ENCODE measurements at regions not wholly inside any gene's neighbourhood (a gene's known extent, or its start where the extent isn't known, plus 50 kb on each side); places are given as distances from the start of the nearest gene placed in this dataset.

DNA sequence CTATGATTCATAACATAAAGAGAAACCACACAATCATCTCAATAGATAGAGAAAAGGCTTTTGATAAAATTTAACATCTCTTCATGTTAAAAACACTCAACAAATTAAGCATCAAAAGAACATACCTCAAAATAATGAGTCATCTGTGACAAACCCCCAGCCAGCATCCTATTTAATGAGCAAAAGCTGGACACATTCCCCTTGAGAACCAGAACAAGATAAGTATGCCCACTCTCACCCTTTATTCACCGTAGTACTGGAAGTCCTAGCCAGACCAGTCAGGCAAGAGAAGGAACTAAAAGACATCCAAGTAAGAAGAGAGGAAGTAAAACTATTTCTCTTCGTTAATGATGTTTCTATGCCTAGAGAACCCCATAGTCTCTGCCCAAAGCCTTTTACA lies 507.2 kb downstream of the PABPC4L start:
- no peaks in the 10 kb centered on the region for H3K4me1 ChIP-seq
- no peak for ATAC-seq
- H3K27ac ChIP-seq, result no peak overlapping the region
- no peaks in the 10 kb centered on the region for H3K27me3 ChIP-seq
- no peak for DNase-seq
- H3K36me3 ChIP-seq, result no peaks in the 10 kb centered on the region
- no peak for TF ChIP-seq POLR2A (IDR thresholded peaks at IDR 0.05)
- TF ChIP-seq, protein P1, sequence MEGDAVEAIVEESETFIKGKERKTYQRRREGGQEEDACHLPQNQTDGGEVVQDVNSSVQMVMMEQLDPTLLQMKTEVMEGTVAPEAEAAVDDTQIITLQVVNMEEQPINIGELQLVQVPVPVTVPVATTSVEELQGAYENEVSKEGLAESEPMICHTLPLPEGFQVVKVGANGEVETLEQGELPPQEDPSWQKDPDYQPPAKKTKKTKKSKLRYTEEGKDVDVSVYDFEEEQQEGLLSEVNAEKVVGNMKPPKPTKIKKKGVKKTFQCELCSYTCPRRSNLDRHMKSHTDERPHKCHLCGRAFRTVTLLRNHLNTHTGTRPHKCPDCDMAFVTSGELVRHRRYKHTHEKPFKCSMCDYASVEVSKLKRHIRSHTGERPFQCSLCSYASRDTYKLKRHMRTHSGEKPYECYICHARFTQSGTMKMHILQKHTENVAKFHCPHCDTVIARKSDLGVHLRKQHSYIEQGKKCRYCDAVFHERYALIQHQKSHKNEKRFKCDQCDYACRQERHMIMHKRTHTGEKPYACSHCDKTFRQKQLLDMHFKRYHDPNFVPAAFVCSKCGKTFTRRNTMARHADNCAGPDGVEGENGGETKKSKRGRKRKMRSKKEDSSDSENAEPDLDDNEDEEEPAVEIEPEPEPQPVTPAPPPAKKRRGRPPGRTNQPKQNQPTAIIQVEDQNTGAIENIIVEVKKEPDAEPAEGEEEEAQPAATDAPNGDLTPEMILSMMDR (IDR thresholded peaks at IDR 0.05), result no peak
- H3K4me3 ChIP-seq, result no peak overlapping the region
- 59 to 68% (median 63%) methylated on average over 2 of the region's 2 CpGs for WGBS, 4 donors
- H3K9me3 ChIP-seq, result peaks cover 0 to 7% (median 0%) of the 10 kb centered on the region in 12 donors
- intact Hi-C loops (cut with DNase I), result no loop called here

DNA sequence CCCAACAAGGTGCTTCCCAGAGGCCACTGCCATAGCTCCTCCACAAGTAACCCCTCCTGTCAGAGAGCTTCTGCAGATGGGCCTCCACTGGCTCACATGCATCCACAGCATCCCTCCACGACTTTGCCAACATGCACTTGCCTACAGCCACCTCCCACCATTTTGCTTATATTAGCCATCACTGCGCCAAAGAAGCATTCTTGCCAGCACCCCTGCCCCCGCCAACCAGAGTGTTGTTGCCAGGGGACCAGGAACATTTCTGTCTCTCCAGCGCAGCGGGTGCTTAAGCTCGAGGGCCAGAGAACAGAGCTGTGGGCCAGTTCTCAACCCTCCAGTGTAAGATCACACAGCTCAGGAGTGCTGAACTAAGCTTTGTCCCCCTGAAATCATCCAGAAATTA lies 517.6 kb downstream of the PABPC4L start:
- no peaks in the 10 kb centered on the region for H3K27me3 ChIP-seq
- whole genome bisulfite sequencing, 4 donors, result 76 to 83% (median 79%) methylated on average over 5 to 6 of the region's 6 CpGs
- no peak for ATAC-seq

DNA sequence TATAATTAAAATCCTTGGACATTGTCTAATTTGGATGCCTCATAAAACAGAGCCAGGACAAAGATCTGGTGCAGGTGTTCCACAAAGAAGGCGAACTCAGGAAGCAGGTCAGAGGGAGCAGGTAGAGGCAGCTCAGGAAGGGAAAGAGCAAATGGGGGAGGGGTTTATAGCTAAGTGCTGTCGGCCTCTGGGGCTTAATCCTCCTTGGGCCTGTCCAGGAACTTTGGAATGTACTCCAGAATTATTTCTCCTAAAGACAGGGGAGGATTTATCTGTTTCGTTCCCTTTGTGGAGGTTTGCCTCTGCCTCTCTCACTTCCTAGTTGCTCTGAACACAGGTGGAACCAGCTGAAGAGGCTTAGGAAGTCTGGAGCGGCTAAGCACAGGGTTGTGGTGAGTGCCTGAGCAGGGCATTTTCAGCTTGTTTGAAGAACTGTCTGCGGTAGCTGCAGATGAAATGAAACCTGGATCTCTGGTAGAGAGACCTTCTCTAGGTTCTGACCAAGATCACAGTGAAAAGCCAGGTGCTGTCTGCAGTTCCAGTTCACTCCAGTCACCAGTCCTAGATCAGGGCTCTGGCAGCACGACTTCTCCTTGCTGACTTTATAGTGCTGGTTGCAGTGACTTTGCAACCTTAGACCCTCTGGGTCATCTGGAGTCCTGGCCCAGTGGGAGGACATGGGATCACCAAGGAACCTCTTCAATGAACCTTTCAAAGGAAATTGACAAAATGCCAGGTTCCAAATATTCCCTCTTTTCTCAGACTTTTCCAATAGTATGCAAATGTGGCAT lies 519.2 kb downstream of the PCDH10 start:
- no peak overlapping the region for H3K27ac ChIP-seq
- no peaks in the 10 kb centered on the region for H3K27me3 ChIP-seq
- no peak overlapping the region for H3K4me3 ChIP-seq
- DNase-seq, result no peak
- ATAC-seq, result no peak
- intact Hi-C loops (cut with DNase I), result no loop called here
- no peaks in the 10 kb centered on the region for H3K4me1 ChIP-seq
- no peaks in the 10 kb centered on the region for H3K36me3 ChIP-seq
- TF ChIP-seq POLR2A (IDR thresholded peaks at IDR 0.05), result no peak
- TF ChIP-seq, protein P1 (IDR thresholded peaks at IDR 0.05), result no peak
- H3K9me3 ChIP-seq, result peaks cover 0 to 6% (median 0%) of the 10 kb centered on the region in 12 donors
- WGBS, 4 donors, result 53 to 64% (median 58%) methylated on average over 6 of the region's 6 CpGs

More for the DNA sequence above, 517.6 kb downstream of the PABPC4L start:
- Histone ChIP-seq H3K4me1 (no peaks in the 10 kb centered on the region), H3K36me3 (no peaks in the 10 kb centered on the region), H3K9me3 (peaks cover 0 to 6% (median 0%) of the 10 kb centered on the region in 12 donors), H3K27ac (no peak overlapping the region), H3K4me3 (no peak overlapping the region)
- TF ChIP-seq, protein P1 (IDR thresholded peaks at IDR 0.05), result no peak
- TF ChIP-seq POLR2A (IDR thresholded peaks at IDR 0.05), result no peak
- intact Hi-C loops (cut with DNase I), result no loop called here
- peak in 1 of 5 donors; percentile 15 for DNase-seq

DNA sequence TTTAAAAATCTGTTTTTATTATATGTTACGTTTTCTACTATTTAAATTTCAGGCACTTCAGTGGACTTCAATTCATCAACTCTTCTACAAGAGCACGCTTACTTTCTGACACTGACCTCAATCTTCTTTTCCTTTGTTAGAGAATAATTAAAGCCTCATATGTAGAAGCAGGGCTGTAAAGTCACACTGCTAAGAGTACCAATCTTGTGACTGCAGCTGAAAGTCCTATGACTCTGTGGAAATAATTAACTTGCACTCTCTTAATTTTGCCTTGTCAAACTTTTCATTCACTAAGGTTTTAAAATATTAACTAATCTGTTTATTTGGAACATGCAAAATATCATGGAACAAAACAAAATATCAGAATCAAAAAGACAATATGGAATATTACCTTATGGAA lies 498.1 kb downstream of the PCDH10 start:
- peaks cover 0 to 9% (median 0%) of the 10 kb centered on the region in 12 donors for H3K9me3 ChIP-seq
- no peaks in the 10 kb centered on the region for H3K27me3 ChIP-seq
- no peaks in the 10 kb centered on the region for H3K36me3 ChIP-seq
- no peak for DNase-seq
- no peak overlapping the region for H3K4me3 ChIP-seq
- no peak for ATAC-seq
- intact Hi-C loops (cut with DNase I), result no loop called here
- no peaks in the 10 kb centered on the region for H3K4me1 ChIP-seq
- no peak overlapping the region for H3K27ac ChIP-seq
- 43 to 89% (median 74%) methylated on average over 2 of the region's 2 CpGs for WGBS, 4 donors
- TF ChIP-seq, protein P1 (IDR thresholded peaks at IDR 0.05), result no peak
- no peak for TF ChIP-seq POLR2A (IDR thresholded peaks at IDR 0.05)
